SU-DHL-6 (cell line): ENCODE measurements at regions not wholly inside any gene's neighbourhood (a gene's known extent, or its start where the extent isn't known, plus 50 kb on each side); places are given as distances from the start of the nearest gene placed in this dataset.

Experiments used
- H2AFZ ChIP-seq: fragments of 200-600 bp; sonication (generic); 2 replicates; pipeline ENCODE4 v1.6.1; 2014; ENCODE audit warnings: low read depth, mild to moderate bottlenecking, moderate library complexity, mixed read lengths, antibody characterized with exemption, low read length; ENCODE audit not compliant: severe bottlenecking
- H3F3A ChIP-seq: fragments of 200-600 bp; shearing (Covaris generic); 2 replicates; pipeline ENCODE4 v1.6.0; 2016; ENCODE audit warnings: antibody characterized with exemption, mild to moderate bottlenecking; ENCODE audit not compliant: insufficient read depth
- H3K27ac ChIP-seq: fragments of 200-600 bp; sonication (generic); 2 replicates; pipeline ENCODE4 v1.5.1; 2016; ENCODE audit warnings: low read depth, mild to moderate bottlenecking, low read length, moderate library complexity, mixed read lengths
- H3K27me3 ChIP-seq: fragments of 200-600 bp; sonication (generic), shearing (Covaris generic); 2 replicates; pipeline ENCODE4 v1.6.0; 2014; ENCODE audit warnings: mild to moderate bottlenecking, low read length
- H3K36me3 ChIP-seq: fragments of 200-600 bp; sonication (generic); 2 replicates; pipeline ENCODE4 v1.6.1; 2014; ENCODE audit warnings: mild to moderate bottlenecking, low read length, mixed read lengths
- H3K4me2 ChIP-seq: fragments of 300-600, 200-600 bp; shearing (Covaris generic), sonication (generic); 2 replicates; pipeline ENCODE4 v1.6.0; 2014; ENCODE audit warnings: low read length, low read depth, mild to moderate bottlenecking; ENCODE audit not compliant: poor library complexity, severe bottlenecking
- H3K4me3 ChIP-seq: fragments of 200-600 bp; sonication (generic); 2 replicates; pipeline ENCODE4 v1.5.1; 2014; ENCODE audit warnings: antibody characterized with exemption, low read length, mild to moderate bottlenecking, mixed read lengths; ENCODE audit not compliant: insufficient read depth, poor library complexity, severe bottlenecking
- H3K79me2 ChIP-seq: fragments of 200-600 bp; sonication (generic); 2 replicates; pipeline ENCODE4 v1.6.1; 2014; ENCODE audit warnings: mild to moderate bottlenecking, low read length, moderate library complexity; ENCODE audit not compliant: insufficient read depth
- H3K9ac ChIP-seq: fragments of 200-600 bp; sonication (generic); 2 replicates; pipeline ENCODE4 v1.7.0; 2014; ENCODE audit warnings: mild to moderate bottlenecking, low read length
- H3K9me2 ChIP-seq: fragments of 200-600 bp; sonication (generic); replicated peaks from 2 replicates; pipeline ENCODE4 v1.6.1; 2014; ENCODE audit warnings: low read length; ENCODE audit not compliant: insufficient read depth
- H3K9me3 ChIP-seq: fragments of 200-600 bp; sonication (generic); 2 replicates; pipeline ENCODE4 v1.6.1; 2014; ENCODE audit warnings: low read length, mixed read lengths; ENCODE audit not compliant: insufficient read depth
- H4K20me1 ChIP-seq: fragments of 200-600 bp; sonication (generic); 2 replicates; pipeline ENCODE4 v1.6.1; 2014; ENCODE audit warnings: low read depth, mild to moderate bottlenecking, antibody characterized with exemption, low read length, moderate library complexity, mixed read lengths
- CTCF ChIP-seq: fragments of 200-600 bp; sonication (generic); IDR thresholded peaks from one replicate; pipeline ENCODE4 v1.5.1; 2017; ENCODE audit warnings: antibody characterized with exemption, mild to moderate bottlenecking, low read length, moderate library complexity; ENCODE audit not compliant: insufficient read depth, poor library complexity, severe bottlenecking
- EZH2phosphoT487 ChIP-seq: fragments of 200-600 bp; sonication (generic), shearing (Covaris generic); conservative IDR thresholded peaks from 2 replicates; pipeline ENCODE4 v1.6.1; 2018; ENCODE audit warnings: mild to moderate bottlenecking, antibody characterized with exemption, low read length, moderate library complexity, mixed read lengths

DNA sequence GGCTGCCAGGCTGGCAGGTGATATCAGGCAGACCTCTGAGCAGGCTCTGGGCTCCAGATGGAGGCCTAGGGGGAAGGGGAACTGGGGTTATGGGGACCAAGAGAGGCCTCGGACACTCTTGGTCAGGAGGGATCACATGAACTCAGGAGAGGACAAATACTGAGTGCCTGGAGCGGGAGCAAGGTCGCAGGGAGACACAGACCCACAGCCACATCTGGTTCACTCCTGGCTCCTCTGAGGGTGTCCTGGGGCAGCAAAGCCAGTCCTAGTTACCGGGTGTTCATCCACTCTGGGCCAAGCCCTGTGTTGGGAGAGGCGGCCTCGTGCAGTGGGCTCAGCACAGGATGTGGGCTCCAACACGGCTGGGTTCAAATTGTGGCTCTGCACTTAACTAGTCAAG lies 239.0 kb downstream of the PTPRU start:
- no peaks in the 10 kb centered on the region for H3K79me2 ChIP-seq
- no peak overlapping the region for H3K27ac ChIP-seq
- H3K36me3 ChIP-seq, result no peaks in the 10 kb centered on the region
- no peaks in the 10 kb centered on the region for H4K20me1 ChIP-seq
- no peak overlapping the region for H2AFZ ChIP-seq
- no peaks in the 10 kb centered on the region for H3K9me2 ChIP-seq
- no peak overlapping the region for H3K9ac ChIP-seq
- no peaks in the 10 kb centered on the region for H3K27me3 ChIP-seq
- H3K4me2 ChIP-seq, result no peak overlapping the region
- no peaks in the 10 kb centered on the region for H3F3A ChIP-seq
- TF ChIP-seq CTCF, result no peak
- TF ChIP-seq EZH2phosphoT487, result no peak
- no peak overlapping the region for H3K4me3 ChIP-seq
- no peaks in the 10 kb centered on the region for H3K9me3 ChIP-seq

- Histone ChIP-seq H3K9me3 (no peaks in the 10 kb centered on the region), H3K27me3 (no peaks in the 10 kb centered on the region), H3K9ac (no peak overlapping the region), H3K36me3 (no peaks in the 10 kb centered on the region), H3K79me2 (no peaks in the 10 kb centered on the region), H3K4me3 (no peak overlapping the region), H3F3A (no peaks in the 10 kb centered on the region), H3K9me2 (no peaks in the 10 kb centered on the region), H3K4me2 (no peak overlapping the region), H4K20me1 (no peaks in the 10 kb centered on the region), H3K27ac (no peak overlapping the region), H2AFZ (no peak overlapping the region)
- TF ChIP-seq EZH2phosphoT487, result no peak
- TF ChIP-seq CTCF, result no peak
Measured at GRCh38 chr1:29474274-29475244, 238.2 kb downstream of the PTPRU start.

- H3F3A ChIP-seq, result no peaks in the 10 kb centered on the region
- H3K36me3 ChIP-seq, result no peaks in the 10 kb centered on the region
- H3K4me3 ChIP-seq, result no peak overlapping the region
- H4K20me1 ChIP-seq, result no peaks in the 10 kb centered on the region
- no peak overlapping the region for H3K27ac ChIP-seq
- no peaks in the 10 kb centered on the region for H3K79me2 ChIP-seq
- H3K9ac ChIP-seq, result no peak overlapping the region
- TF ChIP-seq EZH2phosphoT487 (no peak), CTCF (no peak)
- no peaks in the 10 kb centered on the region for H3K9me3 ChIP-seq
- no peaks in the 10 kb centered on the region for H3K9me2 ChIP-seq
- no peak overlapping the region for H3K4me2 ChIP-seq
- no peak overlapping the region for H2AFZ ChIP-seq
- no peaks in the 10 kb centered on the region for H3K27me3 ChIP-seq
Measured at GRCh38 chr1:29473161-29473855, 237.0 kb downstream of the PTPRU start.
